ENCODE measurements at regions not wholly inside any gene's neighbourhood (a gene's known extent, or its start where the extent isn't known, plus 50 kb on each side); places are given as distances from the start of the nearest gene placed in this dataset.
"Not testable (repeated sequence)": the region's sequence is repeated elsewhere in the genome, so short reads cannot be mapped to it uniquely, and the experiment has no call there.

- Histone ChIP-seq H3F3A (replicated peaks; ENCODE audit: insufficient read depth) (no peaks in the 10 kb centered on the region), H3K27ac (ENCODE audit: low read depth in 2 of 2, low read length in 1 of 2) (no peak overlapping the region), H3K4me1 (ENCODE audit: control insufficient read depth in 1 of 2, insufficient read depth in 2 of 2, low read depth in 1 of 2, low read length in 1 of 2) (no peaks in the 10 kb centered on the region), H3K9ac (no peak overlapping the region), H3K9me2 (no peaks in the 10 kb centered on the region), H3K27me3 (ENCODE audit: insufficient read depth) (no peaks in the 10 kb centered on the region), H3K36me3 (replicated peaks in 1 of 2; ENCODE audit: control insufficient read depth in 1 of 2, insufficient read depth in 2 of 2, low read length in 1 of 2) (no peaks in the 10 kb centered on the region), H2AFZ (ENCODE audit: low read depth) (no peak overlapping the region), H3K9me3 (no peaks in the 10 kb centered on the region), H3K79me2 (ENCODE audit: insufficient read depth) (no peaks in the 10 kb centered on the region), H3K4me2 (no peak overlapping the region), H4K20me1 (ENCODE audit: insufficient read depth) (no peaks in the 10 kb centered on the region), H3K4me3 (ENCODE audit: low read depth in 2 of 2, low read length in 1 of 2) (no peak overlapping the region)
- TF ChIP-seq CHD2 (IDR thresholded peaks at IDR 0.05; ENCODE audit: low read length, partially characterized antibody) (no peak), RAD21 (IDR thresholded peaks at IDR 0.05; ENCODE audit: low read length) (no peak), PBX3 (IDR thresholded peaks at IDR 0.05) (no peak), SMC3 (IDR thresholded peaks at IDR 0.05; ENCODE audit: low read depth, low read length) (no peak), RXRA (IDR thresholded peaks at IDR 0.05; ENCODE audit: borderline replicate concordance, low read depth) (no peak), TAF1 (IDR thresholded peaks at IDR 0.05; ENCODE audit: borderline replicate concordance, low read depth, low read length) (no peak), YY1 (IDR thresholded peaks at IDR 0.05; ENCODE audit: low read depth) (no peak), JUND (IDR thresholded peaks at IDR 0.05) (no peak), MAX (IDR thresholded peaks at IDR 0.05; ENCODE audit: low read depth) (no peak), CTCF (IDR thresholded peaks at IDR 0.05) (no peak), USF1 (IDR thresholded peaks at IDR 0.05; ENCODE audit: borderline replicate concordance, low read depth) (no peak), NRF1 (IDR thresholded peaks at IDR 0.05; ENCODE audit: low read depth, low read length) (no peak)
- no peak for DNase-seq
- ChIA-PET CTCF (interaction anchor here (0.9 to 3.8 kb wide), 2 partner anchors 27 to 120 kb away, joined by 3 to 21 read pairs; no protein-coding TSS in a partner anchor), POLR2A (no interaction called here)
- WGBS (ENCODE audit: low lambda C conversion rate): 52% methylated on average over 3 of the region's 3 CpGs
These were observed 61.0 kb upstream of the ADGRE5 start for GRCh38 chr19:14320253-14320652.

GRCh38 chr19:14319720-14320119 is 61.5 kb upstream of the ADGRE5 start:
- H3K4me1 ChIP-seq (ENCODE audit: control insufficient read depth in 1 of 2, insufficient read depth in 2 of 2, low read depth in 1 of 2, low read length in 1 of 2); H4K20me1 ChIP-seq (ENCODE audit: insufficient read depth); H3K27me3 ChIP-seq (ENCODE audit: insufficient read depth); DNase-seq; H3F3A ChIP-seq (replicated peaks; ENCODE audit: insufficient read depth); H3K4me3 ChIP-seq (ENCODE audit: low read depth in 2 of 2, low read length in 1 of 2); POLR2A ChIA-PET; H3K9me2 ChIP-seq; H3K27ac ChIP-seq (ENCODE audit: low read depth in 2 of 2, low read length in 1 of 2); H3K9ac ChIP-seq; H2AFZ ChIP-seq (ENCODE audit: low read depth); H3K79me2 ChIP-seq (ENCODE audit: insufficient read depth); H3K36me3 ChIP-seq (replicated peaks in 1 of 2; ENCODE audit: control insufficient read depth in 1 of 2, insufficient read depth in 2 of 2, low read length in 1 of 2); H3K4me2 ChIP-seq; H3K9me3 ChIP-seq: not testable (repeated sequence)
- 94% methylated on average over 6 of the region's 6 CpGs for WGBS (ENCODE audit: low lambda C conversion rate)
- CTCF ChIA-PET: interaction anchor here (0.6 to 3.8 kb wide), 2 partner anchors 28 to 637 kb away, joined by 3 to 21 read pairs; no protein-coding TSS in a partner anchor

Measured in SK-N-SH (cell line).